Activated CD4-positive, alpha-beta T cell treated with anti-CD3 and anti-CD28 coated beads, Interleukin-2, amount 10 ng/mL, durations not matched to agents 7 days and 5 days (primary cell): ENCODE measurements at regions not wholly inside any gene's neighbourhood (a gene's known extent, or its start where the extent isn't known, plus 50 kb on each side); places are given as distances from the start of the nearest gene placed in this dataset.
A peak's percentile ranks its signal among the peaks of the same experiment; 100 is the strongest.

Experiments used
- CTCF ChIA-PET: fragments of 350-600 bp; sonication (Branson Sonifier 250); formaldehyde crosslinking; loops from one replicate; lab custom pipeline; 2021; ENCODE audit warnings: antibody characterized with exemption; lab: Charles Lee
- POLR2A ChIA-PET: fragments of 350-600 bp; sonication (Branson Sonifier 250); formaldehyde crosslinking; loops from one replicate; lab custom pipeline; 2021; ENCODE audit warnings: antibody characterized with exemption; lab: Charles Lee
- DNase-seq: peaks from one replicate; pipeline ENCODE4 v3.0.0-alpha.2; 2020
- H3K27ac Mint-ChIP-seq: one replicate; pipeline ENCODE4 v1.8.0; 2021; ENCODE audit warnings: mild to moderate bottlenecking, moderate library complexity, mixed read lengths
- H3K27me3 Mint-ChIP-seq: one replicate; pipeline ENCODE4 v1.8.0; 2021; ENCODE audit warnings: mixed read lengths
- H3K36me3 Mint-ChIP-seq: one replicate; pipeline ENCODE4 v1.8.0; 2021; ENCODE audit warnings: low read depth, mixed read lengths
- H3K4me1 Mint-ChIP-seq: one replicate; pipeline ENCODE4 v1.8.0; 2021; ENCODE audit warnings: mixed read lengths
- H3K4me3 Mint-ChIP-seq: one replicate; pipeline ENCODE4 v1.8.0; 2021; ENCODE audit warnings: mild to moderate bottlenecking, moderate library complexity, mixed read lengths
- H3K9me3 Mint-ChIP-seq: one replicate; pipeline ENCODE4 v1.8.0; 2021; ENCODE audit warnings: mixed read lengths

DNA sequence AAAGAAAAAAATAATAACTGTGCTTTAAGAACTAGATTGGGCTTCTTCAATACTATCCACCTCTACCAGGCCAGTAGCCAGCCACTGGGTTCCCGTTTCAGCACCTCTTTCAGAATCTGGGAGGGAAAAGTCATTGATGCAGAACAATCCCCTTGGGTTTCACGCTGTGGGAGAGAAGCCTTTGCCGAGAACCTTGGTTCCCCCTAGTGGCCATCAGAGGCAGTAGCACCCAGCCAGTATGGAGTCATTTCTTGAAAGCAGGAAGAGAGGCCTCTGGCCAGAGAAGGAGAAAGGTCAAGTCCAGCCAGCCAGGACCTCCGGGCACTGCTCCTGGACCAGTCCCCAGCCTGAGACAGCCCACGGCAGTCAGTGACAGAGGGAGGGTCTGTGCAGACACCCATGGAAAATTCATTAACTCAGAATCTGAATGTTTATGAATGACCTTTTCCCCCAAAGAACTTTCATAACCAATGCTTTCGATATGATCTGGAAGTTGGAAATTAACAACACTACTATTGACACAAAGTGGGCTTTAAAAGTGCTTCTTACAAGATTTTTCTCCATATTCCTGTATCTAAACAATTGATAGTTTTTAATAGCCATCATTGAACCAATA, 51.2 kb upstream of the CDH5 start:
- no peak overlapping the region for H3K4me3 Mint-ChIP-seq
- no peak overlapping the region for H3K27ac Mint-ChIP-seq
- ChIA-PET CTCF (interaction anchor here (0.9 to 1.4 kb wide), 2 partner anchors 26 to 27 kb away, joined by 3 read pairs; no protein-coding TSS in a partner anchor), POLR2A (no interaction called here)
- H3K9me3 Mint-ChIP-seq = no peaks in the 10 kb centered on the region
- no peaks in the 10 kb centered on the region for H3K36me3 Mint-ChIP-seq
- DNase-seq = peak; percentile 65
- no peaks in the 10 kb centered on the region for H3K4me1 Mint-ChIP-seq
- H3K27me3 Mint-ChIP-seq = no peaks in the 10 kb centered on the region

DNA sequence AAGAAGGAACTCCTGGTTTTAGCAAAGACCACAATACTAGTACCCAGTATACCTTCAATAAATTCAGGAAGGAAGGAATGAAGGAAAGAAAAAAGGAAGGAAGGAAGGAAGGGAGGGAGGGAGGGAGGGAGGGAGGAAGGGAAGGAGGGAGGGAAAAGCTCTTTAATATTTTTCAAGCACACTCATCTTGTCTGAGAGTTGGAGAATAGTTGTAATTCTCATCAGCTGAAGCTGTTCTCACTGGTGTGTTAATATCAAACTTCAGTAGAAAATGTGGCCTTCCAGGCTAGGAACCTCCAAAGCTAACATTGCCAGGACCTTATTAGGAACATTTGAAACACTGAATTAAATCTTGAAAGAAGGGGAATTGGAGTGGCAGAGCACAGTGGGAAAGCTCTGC, 55.2 kb upstream of the CDH5 start:
- Mint-ChIP-seq H3K4me1 (no peaks in the 10 kb centered on the region), H3K9me3 (no peaks in the 10 kb centered on the region), H3K4me3 (no peak overlapping the region), H3K27ac (no peak overlapping the region), H3K27me3 (peaks cover 2% of the 10 kb centered on the region), H3K36me3 (no peaks in the 10 kb centered on the region)
- no peak for DNase-seq
- ChIA-PET CTCF (no interaction called here), POLR2A (no interaction called here)

DNA sequence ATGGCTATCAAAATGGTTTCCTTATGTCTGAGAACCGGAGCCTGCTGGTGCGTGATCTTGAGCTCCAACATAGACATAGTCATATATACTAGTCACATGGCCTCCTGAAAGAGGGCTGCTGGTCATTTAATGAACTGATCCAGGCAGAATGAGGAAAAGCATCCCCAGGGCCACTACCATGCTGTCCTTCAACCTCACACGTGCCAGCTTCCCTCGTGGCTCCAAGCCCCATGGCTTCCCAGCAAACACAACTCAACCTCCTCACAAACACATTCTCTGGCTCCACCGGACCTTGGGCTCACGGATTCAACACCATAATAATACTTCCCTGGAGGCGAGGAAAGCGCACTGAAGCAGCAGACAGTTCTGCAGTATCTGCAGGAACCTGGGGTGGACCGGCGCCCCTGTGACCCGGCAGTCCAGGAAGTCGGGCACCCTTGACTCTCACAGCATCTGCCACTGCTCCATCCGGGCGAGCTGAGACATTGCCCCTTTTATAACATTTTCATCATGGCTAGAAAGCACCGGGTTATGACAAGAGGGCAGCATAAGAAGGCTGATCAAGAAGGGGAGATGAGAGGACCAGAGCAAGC, 57.2 kb upstream of the CDH5 start:
- Mint-ChIP-seq H3K9me3 (no peaks in the 10 kb centered on the region), H3K27ac (no peak overlapping the region), H3K36me3 (no peaks in the 10 kb centered on the region), H3K4me1 (no peaks in the 10 kb centered on the region), H3K4me3 (no peak overlapping the region), H3K27me3 (peaks cover 2% of the 10 kb centered on the region)
- POLR2A ChIA-PET = no interaction called here
- DNase-seq = no peak
- CTCF ChIA-PET = interaction anchor here (1.1 kb wide), 1 partner anchor 36 kb away, joined by 3 read pairs; no protein-coding TSS in a partner anchor

DNA sequence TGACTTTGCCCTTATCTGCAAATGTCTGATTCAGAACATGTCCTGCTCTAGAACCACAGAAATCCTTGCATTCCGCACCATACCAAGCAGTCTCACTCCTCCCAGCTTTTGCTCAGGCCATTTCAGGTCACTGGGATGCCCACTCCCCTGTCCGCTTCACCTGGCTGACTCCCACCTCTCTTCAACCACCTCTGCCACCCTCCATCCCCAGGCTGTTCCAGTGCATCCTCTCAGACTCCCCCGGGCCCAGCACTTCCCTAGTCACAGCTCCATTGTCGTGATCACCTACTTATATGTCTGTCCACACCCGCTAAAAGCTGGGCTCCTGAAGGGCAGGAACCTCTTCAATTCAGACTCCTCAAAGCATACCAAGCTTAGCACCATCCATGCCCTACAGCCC, 58.4 kb upstream of the CDH5 start:
- Mint-ChIP-seq H3K36me3 (no peaks in the 10 kb centered on the region), H3K4me3 (no peak overlapping the region), H3K27ac (no peak overlapping the region), H3K9me3 (no peaks in the 10 kb centered on the region), H3K4me1 (no peaks in the 10 kb centered on the region), H3K27me3 (peaks cover 2% of the 10 kb centered on the region)
- POLR2A ChIA-PET = no interaction called here
- no peak for DNase-seq
- CTCF ChIA-PET = interaction anchor here (1.1 kb wide), 1 partner anchor 35 kb away, joined by 3 read pairs; no protein-coding TSS in a partner anchor

DNA sequence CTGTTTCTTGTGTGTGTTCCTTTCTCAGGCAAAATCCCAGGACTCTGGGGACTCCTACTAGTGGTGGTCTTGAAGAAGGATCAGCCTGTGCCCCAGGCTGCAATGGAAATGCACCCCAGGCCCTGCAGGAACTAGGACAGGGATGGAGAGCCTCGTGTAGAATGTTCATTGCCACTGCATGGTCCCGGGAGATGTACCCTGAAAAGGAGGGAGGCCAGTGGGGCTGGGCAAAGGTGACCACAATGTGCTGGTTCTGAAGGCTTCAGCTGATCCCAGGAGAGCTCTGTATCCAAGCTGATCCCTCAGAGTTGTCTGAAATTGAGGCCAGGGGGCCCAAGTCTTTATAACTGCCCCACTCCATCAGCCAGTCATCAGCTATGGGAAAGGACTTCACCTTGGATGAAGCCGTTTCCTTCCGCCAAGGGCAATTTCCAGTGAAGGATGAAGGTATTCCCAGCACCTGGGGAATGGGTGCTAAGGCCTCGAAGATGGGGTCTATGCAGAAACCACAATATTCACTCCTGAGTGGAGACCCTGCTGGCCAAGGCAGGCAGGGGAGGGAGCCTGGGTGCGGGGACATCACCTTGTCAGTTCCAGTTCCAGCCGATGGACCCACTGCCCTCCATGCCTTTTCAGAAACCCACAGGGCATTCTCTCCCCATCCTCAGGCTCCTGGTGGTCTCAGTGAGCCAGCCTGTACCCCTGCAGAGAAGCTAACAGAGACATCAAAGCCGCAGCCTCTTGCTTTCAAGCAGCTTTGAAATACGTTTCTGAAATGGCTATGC, 59.9 kb upstream of the CDH5 start:
- POLR2A ChIA-PET = no interaction called here
- Mint-ChIP-seq H3K36me3 (no peaks in the 10 kb centered on the region), H3K4me3 (no peak overlapping the region), H3K27ac (no peak overlapping the region), H3K27me3 (peaks cover 2% of the 10 kb centered on the region), H3K4me1 (no peaks in the 10 kb centered on the region), H3K9me3 (no peaks in the 10 kb centered on the region)
- no peak for DNase-seq
- CTCF ChIA-PET = no interaction called here

DNA sequence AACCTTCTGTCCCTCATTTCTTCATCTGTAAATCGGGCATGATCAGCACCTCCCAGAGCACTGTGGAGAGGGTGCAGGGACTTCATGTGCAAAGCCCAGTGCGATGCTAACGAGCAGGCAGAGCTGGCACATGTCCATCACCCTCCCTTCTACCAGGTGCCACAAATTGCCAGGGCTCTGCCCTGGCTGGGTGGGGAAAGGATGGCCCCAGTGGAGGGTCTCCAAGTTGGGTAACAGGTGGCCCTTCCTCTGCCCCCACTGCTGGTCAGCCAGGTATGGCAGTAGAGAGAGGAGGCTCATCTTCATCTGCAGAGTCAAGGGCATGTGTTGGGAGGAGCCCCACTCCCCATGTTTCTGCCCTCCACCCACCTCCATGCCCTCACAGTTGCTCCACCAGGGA, 61.5 kb upstream of the CDH5 start:
- Mint-ChIP-seq H3K27ac (no peak overlapping the region), H3K9me3 (peaks cover 3% of the 10 kb centered on the region), H3K36me3 (no peaks in the 10 kb centered on the region), H3K27me3 (peaks cover 2% of the 10 kb centered on the region), H3K4me3 (no peak overlapping the region), H3K4me1 (peaks cover 4% of the 10 kb centered on the region)
- POLR2A ChIA-PET = no interaction called here
- no peak for DNase-seq
- CTCF ChIA-PET = no interaction called here

DNA sequence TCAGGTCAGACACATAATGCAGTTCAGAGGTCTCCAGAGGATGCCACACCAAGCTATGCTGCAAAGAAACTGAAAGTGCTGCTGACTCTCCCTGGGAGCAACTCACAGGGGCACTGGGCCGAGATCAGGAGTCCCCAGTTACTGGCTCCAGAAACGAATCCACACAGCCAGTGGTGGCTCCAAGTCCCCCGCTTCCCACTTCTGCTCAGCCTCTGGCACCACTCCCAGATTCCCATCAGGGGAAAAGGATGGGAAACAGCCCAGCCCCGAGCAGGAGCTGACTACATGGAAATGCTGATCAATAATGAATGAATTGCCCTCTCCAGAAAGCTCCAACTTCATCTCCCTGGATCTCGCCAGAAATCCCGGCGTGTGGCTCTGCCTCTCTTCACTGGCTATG, 62.3 kb upstream of the CDH5 start:
- DNase-seq = no peak
- ChIA-PET CTCF (interaction anchor here (1.0 kb wide), 1 partner anchor 448 kb away, joined by 3 read pairs; no protein-coding TSS in a partner anchor), POLR2A (no interaction called here)
- Mint-ChIP-seq H3K27me3 (no peaks in the 10 kb centered on the region), H3K9me3 (peaks cover 5% of the 10 kb centered on the region), H3K27ac (no peak overlapping the region), H3K4me1 (peaks cover 12% of the 10 kb centered on the region), H3K4me3 (no peak overlapping the region), H3K36me3 (no peaks in the 10 kb centered on the region)

DNA sequence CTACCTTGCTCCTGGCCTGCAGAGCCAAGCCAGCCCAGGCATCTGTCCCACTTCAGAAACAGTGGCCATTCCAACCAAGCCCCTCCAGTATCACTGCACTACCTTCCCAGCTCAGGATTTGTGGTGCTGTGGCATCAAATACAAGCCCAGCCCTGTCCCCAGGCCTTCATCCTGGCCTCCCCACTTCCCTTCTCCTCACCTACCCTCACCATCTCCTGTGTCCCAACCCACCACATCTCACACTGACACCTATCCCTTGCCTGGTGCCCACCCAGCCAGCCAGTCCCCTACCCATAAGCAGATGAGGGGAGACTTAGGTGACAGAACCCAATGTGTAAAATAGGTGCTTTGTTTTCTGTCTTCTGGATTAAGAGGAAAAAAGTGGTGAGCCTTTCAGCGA, 66.0 kb upstream of the CDH5 start:
- H3K4me1 Mint-ChIP-seq = peaks cover 14% of the 10 kb centered on the region
- H3K4me3 Mint-ChIP-seq = no peak overlapping the region
- H3K9me3 Mint-ChIP-seq = peaks cover 7% of the 10 kb centered on the region
- H3K27ac Mint-ChIP-seq = no peak overlapping the region
- no peak for DNase-seq
- H3K27me3 Mint-ChIP-seq = peaks cover 2% of the 10 kb centered on the region
- ChIA-PET CTCF (no interaction called here), POLR2A (no interaction called here)
- H3K36me3 Mint-ChIP-seq = no peaks in the 10 kb centered on the region

DNA sequence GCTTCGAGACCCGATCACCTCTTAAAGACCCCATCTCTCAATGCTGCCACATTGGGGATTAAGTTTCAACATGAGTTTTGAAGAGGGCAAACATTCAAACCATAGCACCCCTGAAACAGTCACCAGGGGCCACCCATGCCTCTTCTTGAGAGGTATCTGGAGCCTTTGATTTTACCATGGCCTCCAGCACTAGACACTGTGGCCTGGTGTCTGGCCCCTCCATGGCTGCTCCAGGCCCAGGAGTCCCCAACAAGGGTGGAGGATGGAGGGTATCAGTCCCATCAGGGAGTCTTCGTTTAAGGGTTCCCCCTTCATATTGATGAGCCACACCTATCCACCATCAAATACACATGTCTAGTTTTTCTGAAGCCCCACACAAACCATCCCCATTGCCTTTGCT, 66.5 kb upstream of the CDH5 start:
- DNase-seq = no peak
- no peak overlapping the region for H3K4me3 Mint-ChIP-seq
- CTCF ChIA-PET = no interaction called here
- POLR2A ChIA-PET = no interaction called here
- peaks cover 7% of the 10 kb centered on the region for H3K9me3 Mint-ChIP-seq
- peaks cover 2% of the 10 kb centered on the region for H3K27me3 Mint-ChIP-seq
- H3K36me3 Mint-ChIP-seq = no peaks in the 10 kb centered on the region
- H3K4me1 Mint-ChIP-seq = peaks cover 14% of the 10 kb centered on the region
- H3K27ac Mint-ChIP-seq = no peak overlapping the region

DNA sequence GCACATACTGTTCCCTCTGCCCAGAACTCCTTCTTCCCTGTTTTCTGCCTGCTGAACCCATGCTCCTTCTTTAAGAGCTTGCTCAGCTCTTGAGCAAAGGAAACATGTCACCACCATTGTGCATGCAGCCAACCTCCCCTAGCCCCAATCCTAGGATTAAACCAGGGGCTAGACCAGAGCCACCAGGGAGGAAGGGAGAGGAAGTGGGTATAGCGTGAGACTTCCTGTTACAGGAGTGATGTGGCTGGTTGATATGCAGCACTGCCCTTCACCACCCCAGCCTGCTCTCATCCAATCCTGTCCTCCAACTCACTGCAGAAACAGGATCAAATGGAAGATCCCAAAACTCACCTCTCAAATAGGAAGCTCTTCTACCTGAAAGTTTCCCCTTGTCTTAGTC, 67.1 kb upstream of the CDH5 start:
- peaks cover 7% of the 10 kb centered on the region for H3K9me3 Mint-ChIP-seq
- peaks cover 14% of the 10 kb centered on the region for H3K4me1 Mint-ChIP-seq
- H3K36me3 Mint-ChIP-seq = no peaks in the 10 kb centered on the region
- ChIA-PET POLR2A (no interaction called here), CTCF (no interaction called here)
- no peak overlapping the region for H3K4me3 Mint-ChIP-seq
- H3K27me3 Mint-ChIP-seq = peaks cover 2% of the 10 kb centered on the region
- no peak overlapping the region for H3K27ac Mint-ChIP-seq
- DNase-seq = no peak

DNA sequence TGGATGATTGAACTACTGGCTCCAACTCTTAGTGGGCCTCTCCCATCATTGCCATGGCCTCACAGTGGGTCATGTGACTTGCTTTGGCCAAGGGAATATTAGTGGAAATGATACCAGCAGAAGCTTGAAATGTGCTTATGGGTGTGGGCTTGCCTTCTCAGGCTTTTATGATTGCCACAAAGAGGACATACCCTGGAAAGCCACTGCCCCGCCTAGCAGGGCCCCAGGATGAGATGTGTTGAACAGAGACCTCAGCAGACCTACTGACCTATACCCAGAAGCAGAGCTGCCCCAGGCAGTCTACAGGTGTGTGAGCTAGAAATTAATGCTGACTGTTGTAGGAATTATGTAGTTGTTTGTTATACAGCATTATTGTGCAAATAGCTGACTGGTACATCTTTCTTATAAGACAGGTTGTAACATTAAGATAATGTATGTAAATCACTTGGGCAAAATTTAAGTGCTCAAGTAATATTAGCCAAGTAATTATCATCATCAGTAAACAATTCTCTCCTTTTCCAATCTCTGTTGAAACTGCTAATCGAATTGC, 67.8 kb upstream of the CDH5 start:
- Mint-ChIP-seq H3K27ac (no peak overlapping the region), H3K9me3 (peaks cover 7% of the 10 kb centered on the region), H3K36me3 (no peaks in the 10 kb centered on the region), H3K27me3 (peaks cover 2% of the 10 kb centered on the region), H3K4me1 (peaks cover 14% of the 10 kb centered on the region), H3K4me3 (no peak overlapping the region)
- no peak for DNase-seq
- CTCF ChIA-PET = no interaction called here
- POLR2A ChIA-PET = no interaction called here

DNA sequence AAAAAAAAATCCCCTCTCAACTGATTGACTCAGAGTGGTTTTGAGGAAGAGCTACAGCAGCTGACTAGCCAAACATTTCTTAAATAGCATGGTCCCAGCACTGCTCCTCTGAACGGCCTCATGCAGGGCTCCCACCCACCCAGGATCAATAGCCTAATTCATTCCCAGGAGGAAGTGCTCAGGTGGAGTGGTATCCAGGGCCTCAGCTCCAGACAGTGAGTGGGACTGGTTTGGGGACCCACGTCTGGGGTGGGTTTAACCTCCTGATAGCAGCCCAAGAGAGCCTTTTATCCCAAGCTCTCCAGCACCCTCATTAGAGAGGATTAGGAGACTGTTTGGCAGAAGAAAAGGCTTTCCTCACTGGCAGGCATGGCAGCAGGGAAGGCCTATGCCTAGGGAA, 68.5 kb upstream of the CDH5 start:
- H3K9me3 Mint-ChIP-seq = peaks cover 7% of the 10 kb centered on the region
- CTCF ChIA-PET = no interaction called here
- H3K27me3 Mint-ChIP-seq = peaks cover 2% of the 10 kb centered on the region
- no peak for DNase-seq
- H3K4me1 Mint-ChIP-seq = peaks cover 14% of the 10 kb centered on the region
- no peaks in the 10 kb centered on the region for H3K36me3 Mint-ChIP-seq
- POLR2A ChIA-PET = no interaction called here
- no peak overlapping the region for H3K4me3 Mint-ChIP-seq
- H3K27ac Mint-ChIP-seq = no peak overlapping the region

DNA sequence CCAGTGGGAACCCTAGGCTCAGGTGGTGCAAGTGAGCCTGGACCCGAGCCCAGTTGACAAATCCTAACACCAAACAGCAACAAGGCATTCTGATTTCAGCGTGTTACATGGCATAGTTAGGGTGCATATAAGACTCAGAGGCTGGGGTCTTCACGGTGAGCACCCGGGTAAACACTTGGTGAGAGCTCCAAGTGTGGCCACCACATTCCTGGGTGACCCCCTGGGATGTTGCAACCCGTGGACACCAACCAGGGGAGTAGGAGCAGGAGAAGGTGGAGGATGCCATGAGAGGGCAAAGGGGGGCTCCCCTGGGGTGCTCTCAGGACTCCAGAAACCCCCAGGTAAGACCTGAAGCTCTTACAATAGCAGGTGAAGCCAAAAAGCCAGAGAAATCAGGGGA, 69.9 kb upstream of the CDH5 start:
- Mint-ChIP-seq H3K27me3 (peaks cover 2% of the 10 kb centered on the region), H3K4me3 (no peak overlapping the region), H3K9me3 (peaks cover 7% of the 10 kb centered on the region), H3K4me1 (peaks cover 14% of the 10 kb centered on the region), H3K36me3 (no peaks in the 10 kb centered on the region), H3K27ac (no peak overlapping the region)
- no peak for DNase-seq
- ChIA-PET CTCF (no interaction called here), POLR2A (no interaction called here)
